Loucy (cell line): ENCODE measurements at regions not wholly inside any gene's neighbourhood (a gene's known extent, or its start where the extent isn't known, plus 50 kb on each side); places are given as distances from the start of the nearest gene placed in this dataset.

Source experiments
- CTCF ChIP-seq: fragments of 200-600 bp; sonication (generic); conservative IDR thresholded peaks from 2 replicates; pipeline ENCODE4 v1.5.1; 2014; ENCODE audit warnings: mild to moderate bottlenecking, antibody characterized with exemption, low read length
- EZH2phosphoT487 ChIP-seq: fragments of 200-600 bp; IDR thresholded peaks from 2 replicates; pipeline ENCODE4 v1.6.1; 2018; ENCODE audit warnings: antibody characterized with exemption, mild to moderate bottlenecking, moderate library complexity, borderline replicate concordance

GRCh38 chr9:25224309-25224708, 453.9 kb downstream of the TUSC1 start:
- TF ChIP-seq CTCF (no peak), EZH2phosphoT487 (no peak)
